ENCODE measurements at regions not wholly inside any gene's neighbourhood (a gene's known extent, or its start where the extent isn't known, plus 50 kb on each side); places are given as distances from the start of the nearest gene placed in this dataset.

GRCh38 chr4:97116511-97116910 is 1026.8 kb downstream of the STPG2 start:
- TF ChIP-seq, protein P1, sequence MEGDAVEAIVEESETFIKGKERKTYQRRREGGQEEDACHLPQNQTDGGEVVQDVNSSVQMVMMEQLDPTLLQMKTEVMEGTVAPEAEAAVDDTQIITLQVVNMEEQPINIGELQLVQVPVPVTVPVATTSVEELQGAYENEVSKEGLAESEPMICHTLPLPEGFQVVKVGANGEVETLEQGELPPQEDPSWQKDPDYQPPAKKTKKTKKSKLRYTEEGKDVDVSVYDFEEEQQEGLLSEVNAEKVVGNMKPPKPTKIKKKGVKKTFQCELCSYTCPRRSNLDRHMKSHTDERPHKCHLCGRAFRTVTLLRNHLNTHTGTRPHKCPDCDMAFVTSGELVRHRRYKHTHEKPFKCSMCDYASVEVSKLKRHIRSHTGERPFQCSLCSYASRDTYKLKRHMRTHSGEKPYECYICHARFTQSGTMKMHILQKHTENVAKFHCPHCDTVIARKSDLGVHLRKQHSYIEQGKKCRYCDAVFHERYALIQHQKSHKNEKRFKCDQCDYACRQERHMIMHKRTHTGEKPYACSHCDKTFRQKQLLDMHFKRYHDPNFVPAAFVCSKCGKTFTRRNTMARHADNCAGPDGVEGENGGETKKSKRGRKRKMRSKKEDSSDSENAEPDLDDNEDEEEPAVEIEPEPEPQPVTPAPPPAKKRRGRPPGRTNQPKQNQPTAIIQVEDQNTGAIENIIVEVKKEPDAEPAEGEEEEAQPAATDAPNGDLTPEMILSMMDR (IDR thresholded peaks at IDR 0.05 in 4 of 5, conservative IDR thresholded peaks at IDR 0.05 in 1 of 5): no peak
- no peak for TF ChIP-seq POLR2A (IDR thresholded peaks at IDR 0.05)
